Caco-2 (cell line): ENCODE measurements at regions not wholly inside any gene's neighbourhood (a gene's known extent, or its start where the extent isn't known, plus 50 kb on each side); places are given as distances from the start of the nearest gene placed in this dataset.

Source experiments
- BruUV-seq: library from RNA; stranded (reverse); fragments of 400-500 nt; replicated peaks from 2 replicates; lab custom pipeline; 2021; lab: Mats Ljungman, UMichigan
- CTCF ChIA-PET: fragments of 300-600 bp; sonication (Branson Sonifier 250); formaldehyde crosslinking; loops from one replicate; lab custom pipeline; 2022; ENCODE audit warnings: antibody characterized with exemption; lab: Charles Lee
- POLR2A ChIA-PET: fragments of 300-600 bp; sonication (Branson Sonifier 250); formaldehyde crosslinking; loops from one replicate; lab custom pipeline; 2022; ENCODE audit warnings: antibody characterized with exemption; lab: Charles Lee
- DNase-seq, 2 experiments: peaks; one replicate each; pipeline versions ENCODE4 v3.0.0 to v3.0.0-alpha.2; 2020 to 2022
- H3K27me3 ChIP-seq: replicated peaks from 2 replicates; pipeline ENCODE4 v1.6.0; 2011; ENCODE audit warnings: low read length; ENCODE audit not compliant: control insufficient read depth, insufficient read depth
- H3K36me3 ChIP-seq: 2 replicates; pipeline ENCODE4 v1.5.1; 2011; ENCODE audit warnings: low read length; ENCODE audit not compliant: control insufficient read depth, insufficient read depth
- H3K4me1 ChIP-seq: fragments of 250-450 bp; sonication (Bioruptor Pico); 2 replicates; pipeline ENCODE4 v1.5.1; 2020; ENCODE audit warnings: mild to moderate bottlenecking
- H3K4me3 ChIP-seq: 2 replicates; pipeline ENCODE4 v1.5.1; 2011; ENCODE audit warnings: low read depth, mild to moderate bottlenecking, control low read depth, low read length
- H3K9me3 ChIP-seq: fragments of 250-450 bp; sonication (Bioruptor Pico); 2 replicates; pipeline ENCODE4 v1.5.1; 2020; ENCODE audit warnings: mild to moderate bottlenecking, moderate library complexity
- H3K27ac Mint-ChIP-seq: one replicate; pipeline ENCODE4 v1.8.0; 2022; ENCODE audit warnings: mixed read lengths; ENCODE audit not compliant: unreplicated experiment
- H3K27me3 Mint-ChIP-seq: one replicate; pipeline ENCODE4 v1.8.0; 2022; ENCODE audit warnings: mixed read lengths; ENCODE audit not compliant: insufficient read depth, unreplicated experiment
- H3K36me3 Mint-ChIP-seq: one replicate; pipeline ENCODE4 v1.8.0; 2022; ENCODE audit warnings: mild to moderate bottlenecking, mixed read lengths; ENCODE audit not compliant: insufficient read depth, unreplicated experiment
- H3K4me1 Mint-ChIP-seq: one replicate; pipeline ENCODE4 v1.8.0; 2022; ENCODE audit warnings: low read depth, mixed read lengths; ENCODE audit not compliant: unreplicated experiment
- H3K4me3 Mint-ChIP-seq: one replicate; pipeline ENCODE4 v1.8.0; 2022; ENCODE audit warnings: mild to moderate bottlenecking, moderate library complexity, mixed read lengths; ENCODE audit not compliant: unreplicated experiment
- H3K9me3 Mint-ChIP-seq: one replicate; pipeline ENCODE4 v1.8.0; 2022; ENCODE audit warnings: mixed read lengths; ENCODE audit not compliant: unreplicated experiment
- CTCF ChIP-seq, 2 experiments: fragments of 200-600 bp in 1 of 2; IDR thresholded peaks; 1 replicate in 1 of 2; 2 replicates in 1 of 2; pipeline versions ENCODE4 v1.5.1 to v1.8.0; 2011 to 2022; ENCODE audit warnings: antibody characterized with exemption in 1 of 2, control low read depth in 1 of 2, inconsistent platforms in 1 of 2, low read depth in 1 of 2, low read length in 1 of 2, mild to moderate bottlenecking in 1 of 2, moderate library complexity in 1 of 2; ENCODE audit not compliant: insufficient read depth in 1 of 2, severe bottlenecking in 1 of 2, unreplicated experiment in 1 of 2
- intact Hi-C: fragments of 100-400 bp; cut with micrococcal nuclease; formaldehyde crosslinking; loops from one replicate; pipeline ENCODE4 v1.10.0; 2022; ENCODE audit not compliant: unreplicated experiment

DNA sequence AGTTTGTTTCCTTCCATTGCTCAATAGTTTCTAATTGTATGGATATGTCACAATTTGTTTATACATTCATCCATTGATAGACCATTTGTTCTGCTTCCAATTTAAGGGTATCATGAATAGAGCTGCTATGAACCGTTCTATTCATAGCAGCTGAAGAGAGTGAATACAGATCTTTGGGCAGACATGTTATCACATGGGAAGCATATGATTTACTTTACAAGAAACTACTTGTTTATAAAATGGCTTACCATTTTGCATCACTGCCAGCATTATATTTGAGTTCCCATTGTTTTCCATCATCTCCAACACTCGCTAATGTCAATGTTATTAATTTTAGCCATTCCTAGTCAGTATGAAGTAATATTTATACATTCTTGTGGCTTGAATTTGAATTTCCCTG is 549.0 kb downstream of the MAT2B start:
- no peak for DNase-seq
- TF ChIP-seq CTCF (IDR thresholded peaks at IDR 0.05; ENCODE audit: insufficient read depth in 1 of 2, low read depth in 1 of 2, low read length in 1 of 2, severe bottlenecking in 1 of 2, unreplicated experiment in 1 of 2) = no peak
- no peaks in the 10 kb centered on the region for H3K9me3 ChIP-seq
- H3K4me1 ChIP-seq = no peaks in the 10 kb centered on the region
- H3K4me3 Mint-ChIP-seq = no peak overlapping the region
- intact Hi-C loops = no loop called here
- BruUV-seq = no TSS peak
- POLR2A ChIA-PET = no interaction called here
- CTCF ChIA-PET = no interaction called here
- H3K36me3 Mint-ChIP-seq = no peaks in the 10 kb centered on the region
- H3K4me3 ChIP-seq = no peak overlapping the region
- H3K36me3 ChIP-seq = no peaks in the 10 kb centered on the region
- no peak overlapping the region for H3K27ac Mint-ChIP-seq
- no peaks in the 10 kb centered on the region for H3K27me3 ChIP-seq
- H3K4me1 Mint-ChIP-seq = no peaks in the 10 kb centered on the region
- H3K27me3 Mint-ChIP-seq = peaks cover 3% of the 10 kb centered on the region
- no peaks in the 10 kb centered on the region for H3K9me3 Mint-ChIP-seq

GRCh38 chr5:164057121-164057520 is 551.7 kb downstream of the MAT2B start:
- H3K4me3 ChIP-seq = no peak overlapping the region
- CTCF ChIA-PET = no interaction called here
- no peaks in the 10 kb centered on the region for H3K36me3 ChIP-seq
- DNase-seq = no peak
- intact Hi-C loops = no loop called here
- H3K9me3 ChIP-seq = no peaks in the 10 kb centered on the region
- no peaks in the 10 kb centered on the region for H3K4me1 ChIP-seq
- no peak overlapping the region for H3K27ac Mint-ChIP-seq
- BruUV-seq = no TSS peak
- no peak overlapping the region for H3K4me3 Mint-ChIP-seq
- TF ChIP-seq CTCF (IDR thresholded peaks at IDR 0.05; ENCODE audit: insufficient read depth in 1 of 2, low read depth in 1 of 2, low read length in 1 of 2, severe bottlenecking in 1 of 2, unreplicated experiment in 1 of 2) = no peak
- POLR2A ChIA-PET = no interaction called here
- no peaks in the 10 kb centered on the region for H3K9me3 Mint-ChIP-seq
- no peaks in the 10 kb centered on the region for H3K4me1 Mint-ChIP-seq
- H3K36me3 Mint-ChIP-seq = no peaks in the 10 kb centered on the region
- H3K27me3 Mint-ChIP-seq = peaks cover 3% of the 10 kb centered on the region
- no peaks in the 10 kb centered on the region for H3K27me3 ChIP-seq

GRCh38 chr5:164058621-164059020 is 553.2 kb downstream of the MAT2B start:
- intact Hi-C loops = no loop called here
- BruUV-seq = no TSS peak
- no peak overlapping the region for H3K4me3 Mint-ChIP-seq
- Histone ChIP-seq H3K4me3 (no peak overlapping the region), H3K27me3 (no peaks in the 10 kb centered on the region), H3K36me3 (no peaks in the 10 kb centered on the region), H3K9me3 (no peaks in the 10 kb centered on the region), H3K4me1 (no peaks in the 10 kb centered on the region)
- H3K27me3 Mint-ChIP-seq = peaks cover 3% of the 10 kb centered on the region
- DNase-seq = no peak
- H3K9me3 Mint-ChIP-seq = no peaks in the 10 kb centered on the region
- no peaks in the 10 kb centered on the region for H3K36me3 Mint-ChIP-seq
- no peak for TF ChIP-seq CTCF (IDR thresholded peaks at IDR 0.05; ENCODE audit: insufficient read depth in 1 of 2, low read depth in 1 of 2, low read length in 1 of 2, severe bottlenecking in 1 of 2, unreplicated experiment in 1 of 2)
- ChIA-PET POLR2A (no interaction called here), CTCF (no interaction called here)
- no peaks in the 10 kb centered on the region for H3K4me1 Mint-ChIP-seq
- no peak overlapping the region for H3K27ac Mint-ChIP-seq
